GM19328 (cell line): ENCODE measurements at regions not wholly inside any gene's neighbourhood (a gene's known extent, or its start where the extent isn't known, plus 50 kb on each side); places are given as distances from the start of the nearest gene placed in this dataset.
"Not testable (repeated sequence)": the region's sequence is repeated elsewhere in the genome, so short reads cannot be mapped to it uniquely, and the experiment has no call there.

ENCODE experiments used
- ATAC-seq: cut with Tn5 transposase; IDR thresholded peaks from one replicate; pipeline ENCODE4 v1.9.1; 2021; ENCODE audit warnings: mild to moderate bottlenecking, moderate library complexity; ENCODE audit not compliant: unreplicated experiment

DNA sequence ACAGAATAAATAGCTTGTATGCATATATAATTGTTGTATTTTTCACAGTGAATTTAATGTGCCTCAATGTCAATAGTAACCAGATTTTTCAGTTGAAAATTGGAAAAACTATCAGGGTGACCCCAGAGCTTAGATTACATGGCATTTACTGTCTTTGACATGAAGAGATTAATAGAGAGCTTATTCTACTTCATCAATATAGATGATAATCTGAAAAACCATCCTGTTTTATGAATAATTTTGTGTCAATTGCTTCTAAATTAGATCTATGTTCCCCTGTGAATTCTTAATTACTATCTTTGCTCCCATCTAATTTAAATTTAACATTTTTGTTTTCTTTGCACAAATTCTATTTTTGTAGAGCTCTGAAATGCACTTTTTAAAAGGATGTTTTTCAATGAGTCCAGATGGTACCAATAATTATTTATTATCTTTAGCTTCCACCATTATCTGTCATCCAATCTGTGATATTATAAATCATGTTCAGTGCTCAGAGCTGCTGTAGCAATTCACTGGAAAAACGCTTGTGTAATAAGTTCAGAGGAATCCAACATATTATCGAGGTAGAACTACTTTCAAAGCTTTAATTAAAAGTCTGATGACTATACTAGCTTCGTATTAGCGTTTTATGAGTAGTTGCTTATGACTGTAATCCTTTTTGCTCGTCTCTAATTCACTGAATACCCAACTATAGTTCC, 291.4 kb downstream of the JRKL start:
- ATAC-seq, result no peak

- no peak for ATAC-seq
These were observed 304.5 kb downstream of the JRKL start for GRCh38 chr11:96694338-96694737.

DNA sequence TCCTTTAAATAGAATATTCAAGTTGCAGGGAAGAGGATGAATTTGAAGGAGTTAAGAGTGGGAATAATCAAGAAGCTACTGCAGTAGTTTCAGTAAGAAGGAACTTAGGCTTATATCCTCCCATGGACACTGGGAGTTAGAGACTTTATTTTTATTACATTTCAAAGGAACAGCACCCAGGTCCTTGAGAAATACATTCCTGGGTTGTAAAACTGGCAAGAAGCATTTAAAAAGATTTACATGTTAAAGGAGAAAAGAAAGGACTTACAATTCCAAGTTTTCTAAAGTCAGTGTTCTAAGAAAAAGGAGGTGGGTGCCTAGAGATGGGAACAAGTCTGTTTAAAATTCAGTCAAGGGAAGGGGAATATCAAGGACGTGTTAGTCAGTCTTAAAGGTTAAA, 306.9 kb downstream of the JRKL start:
- ATAC-seq, result no peak

- ATAC-seq, result no peak
These were observed 307.7 kb downstream of the JRKL start for GRCh38 chr11:96697466-96697865.

DNA sequence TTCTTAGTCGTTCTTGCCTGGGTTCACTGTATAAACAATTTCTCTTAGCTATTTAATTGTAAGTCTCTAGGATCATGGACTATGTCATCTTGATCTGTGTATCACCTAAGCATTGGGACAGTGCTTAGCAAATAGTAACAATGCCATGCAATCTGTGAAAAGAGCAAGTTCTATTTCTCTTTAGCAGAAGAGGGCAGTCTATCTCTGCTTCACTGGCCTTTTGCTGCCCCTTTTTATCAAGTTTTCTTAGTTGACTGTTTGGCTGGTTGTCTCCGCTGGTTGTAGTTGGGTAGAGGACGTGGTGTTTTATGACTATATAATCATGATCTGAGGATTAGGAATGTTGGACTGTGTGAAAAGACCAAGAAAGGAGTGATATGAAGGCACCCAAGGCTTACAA, 315.0 kb downstream of the JRKL start:
- ATAC-seq, result no peak

- ATAC-seq, result no peak
These were observed 316.9 kb downstream of the JRKL start for GRCh38 chr11:96706761-96707160.

DNA sequence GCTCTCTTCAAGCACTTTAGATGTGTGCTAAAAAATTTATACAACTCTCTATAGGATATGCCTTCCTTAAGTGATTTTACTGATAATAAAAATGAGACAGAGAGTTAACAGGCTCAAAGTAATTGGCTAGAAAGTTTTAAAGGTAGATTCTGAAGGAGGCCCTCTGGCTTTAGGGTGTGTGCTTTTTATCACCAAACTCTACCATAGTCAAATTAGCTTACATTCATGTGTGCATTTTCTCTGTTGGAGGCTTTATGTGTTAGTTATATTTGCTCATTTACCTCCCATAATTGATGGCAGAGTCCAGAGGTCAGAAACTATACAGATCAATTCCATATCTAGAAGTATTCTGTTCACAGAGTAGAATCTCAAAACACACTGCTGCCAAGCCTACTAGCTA, 317.5 kb downstream of the JRKL start:
- ATAC-seq, result no peak

DNA sequence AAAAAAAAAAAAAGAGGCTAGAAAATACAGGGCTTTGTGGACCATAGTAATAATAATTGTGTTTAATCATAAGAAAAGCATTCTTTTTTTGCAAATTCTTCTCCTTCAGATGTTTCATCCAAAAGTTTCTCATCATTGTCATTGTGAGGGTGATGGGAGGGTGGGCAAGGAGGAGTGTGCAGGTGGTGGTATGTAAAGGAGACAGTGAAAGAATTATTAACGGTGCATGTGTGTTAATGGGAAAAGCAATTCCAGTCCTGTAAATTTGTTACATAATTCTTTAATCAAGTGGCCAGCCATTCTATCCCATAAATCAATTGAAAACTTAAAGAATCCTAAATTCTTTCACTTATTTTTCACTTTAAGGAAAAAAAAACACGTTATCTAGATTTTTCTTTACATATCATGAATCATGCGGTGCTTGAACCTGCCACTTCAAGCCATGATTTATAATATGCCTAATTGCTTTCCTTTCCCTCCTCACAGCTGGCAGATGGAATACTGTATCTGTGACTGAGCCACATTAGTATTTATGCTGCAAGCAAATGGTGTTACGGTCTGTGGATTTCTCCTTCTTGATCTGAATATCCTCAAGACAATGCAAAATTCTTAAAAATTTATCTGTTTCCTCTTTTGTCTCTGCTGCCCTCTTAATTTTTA, 318.5 kb downstream of the JRKL start:
- ATAC-seq, result no peak

DNA sequence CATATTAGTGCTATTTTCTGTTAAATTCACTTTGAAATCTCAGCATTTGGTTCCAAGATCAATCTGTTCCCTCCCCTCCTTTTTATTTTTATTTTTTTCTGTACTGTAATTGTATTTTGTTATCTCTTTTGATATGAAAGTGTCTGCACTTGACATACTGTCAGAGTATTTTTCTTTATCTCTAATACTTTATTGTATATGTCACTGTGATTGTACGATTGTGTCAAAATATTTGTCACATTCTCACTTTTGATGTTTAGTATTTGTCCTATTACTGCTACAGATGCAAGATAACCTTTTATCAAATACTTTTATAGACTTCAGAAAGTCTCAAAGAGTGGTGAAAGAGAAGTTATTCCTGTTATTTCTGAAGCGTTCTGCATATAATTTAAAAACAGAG, 323.5 kb downstream of the JRKL start:
- ATAC-seq, result no peak

DNA sequence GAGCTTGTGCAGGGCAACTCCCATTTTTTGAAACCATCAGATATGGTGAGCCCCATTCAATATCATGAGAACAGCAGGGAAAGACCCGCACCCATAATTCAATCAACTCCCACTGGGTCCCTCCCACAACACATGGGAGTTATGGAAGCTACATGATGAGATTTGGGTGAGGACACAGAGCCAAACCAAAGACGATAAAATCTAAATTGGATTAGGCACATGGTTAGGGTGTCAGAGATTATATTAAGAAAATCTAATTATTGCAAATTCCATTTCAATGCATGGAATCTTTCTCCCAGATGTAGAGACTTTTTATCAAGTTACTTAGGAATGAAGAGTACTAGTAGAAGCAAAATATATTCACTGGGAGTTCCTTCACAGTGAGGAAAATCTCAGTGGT, 324.9 kb downstream of the JRKL start:
- no peak for ATAC-seq

DNA sequence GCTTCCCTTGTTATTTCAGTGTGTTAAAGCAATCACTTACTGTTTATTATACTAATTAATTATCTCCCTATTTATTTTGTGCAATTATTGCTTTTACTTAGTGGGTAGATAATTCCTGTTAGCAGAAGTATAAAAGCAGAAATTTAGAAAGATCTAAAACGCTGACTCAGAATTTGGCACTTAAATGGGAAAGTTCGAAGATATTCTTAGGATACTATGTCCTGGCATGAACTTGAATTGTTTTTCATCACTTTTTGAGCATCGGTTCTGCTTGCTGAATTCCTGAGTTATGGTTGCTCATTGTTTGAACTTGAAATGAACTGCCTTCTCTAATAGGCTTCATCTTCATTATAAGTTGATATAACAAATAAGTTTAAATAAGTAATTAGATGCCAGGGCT, 325.4 kb downstream of the JRKL start:
- ATAC-seq, result no peak

GRCh38 chr11:96736601-96737000, 346.8 kb downstream of the JRKL start:
- ATAC-seq, result no peak

- no peak for ATAC-seq
These were observed 348.5 kb downstream of the JRKL start for GRCh38 chr11:96738311-96738710.

DNA sequence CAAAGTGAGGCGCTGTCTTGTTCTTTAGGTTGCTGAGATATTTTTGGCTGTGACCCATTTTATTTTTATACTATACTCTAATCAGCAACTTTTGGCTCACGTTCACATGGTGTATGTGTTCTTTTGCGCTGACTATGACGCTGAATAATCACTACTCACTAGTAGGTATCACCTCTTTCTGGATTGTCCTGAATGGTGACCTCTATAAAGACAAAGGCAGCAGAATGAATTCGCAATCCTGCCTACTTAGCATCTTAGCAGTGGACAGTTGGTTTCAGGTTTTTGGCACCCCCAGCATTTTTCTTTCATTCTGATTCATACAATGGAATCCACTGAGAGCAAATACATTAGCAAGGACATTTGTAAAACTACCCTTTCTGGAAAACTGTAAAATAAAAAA, 351.3 kb downstream of the JRKL start:
- no peak for ATAC-seq

- no peak for ATAC-seq
These were observed 354.9 kb downstream of the JRKL start for GRCh38 chr11:96744697-96745096.

DNA sequence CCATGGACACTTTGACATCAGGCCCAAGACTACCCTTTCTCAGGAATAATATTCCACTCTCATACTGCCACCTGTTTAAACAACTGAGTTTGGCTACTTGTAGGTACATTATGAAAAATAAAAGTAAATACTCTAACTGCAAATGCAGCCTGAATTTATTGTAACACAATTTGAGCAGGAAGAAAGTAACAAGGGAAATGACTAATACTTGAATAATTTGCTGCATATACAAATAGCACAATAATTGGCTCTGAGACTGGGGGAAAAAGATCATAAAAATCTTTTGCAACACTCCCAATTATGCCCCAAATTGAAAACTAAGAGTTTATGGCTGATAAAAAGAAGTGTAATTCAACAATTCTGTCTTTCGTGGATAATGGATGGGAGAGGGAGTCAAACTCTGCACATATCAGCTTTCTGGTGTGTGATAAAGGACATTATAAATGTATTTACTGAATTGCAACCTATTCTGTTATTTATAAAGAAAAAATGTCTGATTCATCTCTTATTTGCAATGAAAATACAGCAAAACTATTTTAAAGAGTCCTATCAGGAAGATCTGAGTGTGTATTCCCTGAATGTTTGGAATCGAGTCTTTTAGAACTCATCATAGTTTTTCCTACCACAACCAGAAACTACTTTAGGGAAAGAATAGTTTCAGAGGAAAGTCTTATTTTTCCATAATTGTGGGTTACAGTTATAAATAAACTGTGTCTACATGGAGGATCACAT, 359.0 kb downstream of the JRKL start:
- ATAC-seq, result no peak

DNA sequence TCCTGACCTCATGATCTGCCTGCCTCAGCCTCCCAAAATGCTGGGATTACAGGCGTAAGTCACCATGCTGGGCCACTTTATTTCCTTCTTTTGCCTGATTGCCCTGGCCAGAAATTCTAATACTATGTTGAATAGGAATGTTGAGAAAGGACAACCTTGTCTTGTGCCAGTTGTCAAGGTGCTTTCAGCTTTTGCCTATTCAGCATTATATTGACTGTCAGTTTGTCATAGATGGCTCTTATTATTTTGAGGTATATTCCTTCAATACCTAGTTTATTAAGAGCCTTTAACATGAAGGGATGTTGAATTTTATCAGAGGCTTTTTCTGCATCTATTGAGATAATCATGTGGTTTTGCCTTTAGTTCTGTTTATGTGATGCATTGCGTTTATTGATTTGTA, 362.0 kb downstream of the JRKL start:
- ATAC-seq, result not testable (repeated sequence)

- no peak for ATAC-seq
These were observed 362.4 kb downstream of the JRKL start for GRCh38 chr11:96752221-96752620.

GRCh38 chr11:96753997-96754396, 364.2 kb downstream of the JRKL start:
- no peak for ATAC-seq

- ATAC-seq, result no peak
These were observed 365.4 kb downstream of the JRKL start for GRCh38 chr11:96755209-96755608.

GRCh38 chr11:96755752-96756151, 365.9 kb downstream of the JRKL start:
- ATAC-seq, result no peak

GRCh38 chr11:96758957-96759356, 369.1 kb downstream of the JRKL start:
- no peak for ATAC-seq
